ENCODE measurements at regions not wholly inside any gene's neighbourhood (a gene's known extent, or its start where the extent isn't known, plus 50 kb on each side); places are given as distances from the start of the nearest gene placed in this dataset.

GRCh38 chr4:16439768-16440167 lies 213.5 kb upstream of the TAPT1 start:
- no peak for TF ChIP-seq CTCF (IDR thresholded peaks at IDR 0.05)
- TF ChIP-seq SIN3A (IDR thresholded peaks at IDR 0.05; ENCODE audit: borderline replicate concordance, low read depth, low read length): no peak

Data from SK-N-SH (cell line).